ENCODE measurements at regions not wholly inside any gene's neighbourhood (a gene's known extent, or its start where the extent isn't known, plus 50 kb on each side); places are given as distances from the start of the nearest gene placed in this dataset.

- no peak for TF ChIP-seq CTCF (IDR thresholded peaks at IDR 0.05; ENCODE audit: low read depth, low read length, poor library complexity, severe bottlenecking)
- no peak for TF ChIP-seq EZH2phosphoT487 (IDR thresholded peaks at IDR 0.05; ENCODE audit: borderline replicate concordance, low read length)
Observed at GRCh38 chr4:189232274-189232673, 708.4 kb upstream of the FRG1 start.

Measured in DOHH2 (cell line).